Gastroesophageal sphincter (tissue), 3 donors: ENCODE measurements at regions not wholly inside any gene's neighbourhood (a gene's known extent, or its start where the extent isn't known, plus 50 kb on each side); places are given as distances from the start of the nearest gene placed in this dataset.

Source experiments
- CTCF ChIP-seq, 4 experiments: fragments of 200-600 bp in 2 of 4; fragments of 450-650 bp in 2 of 4; sonication (generic) in 1 of 4; IDR thresholded peaks; one replicate each; pipeline ENCODE4 v1.5.1; 2017 to 2019; ENCODE audit warnings: antibody characterized with exemption in 4 of 4, mild to moderate bottlenecking in 2 of 4, moderate library complexity in 2 of 4
- POLR2A ChIP-seq, 2 donors: fragments of 450-650 bp; IDR thresholded peaks; one replicate each; pipeline ENCODE4 v1.6.1; 2017; ENCODE audit warnings: antibody characterized with exemption in 2 of 2, mild to moderate bottlenecking in 2 of 2, moderate library complexity in 1 of 2

- TF ChIP-seq CTCF (IDR thresholded peaks at IDR 0.05) (no peak), POLR2A (IDR thresholded peaks at IDR 0.05) (no peak)
Measured at GRCh38 chr5:28864006-28864405, 1825.6 kb upstream of the CDH9 start.
